ENCODE measurements at regions not wholly inside any gene's neighbourhood (a gene's known extent, or its start where the extent isn't known, plus 50 kb on each side); places are given as distances from the start of the nearest gene placed in this dataset.

DNA sequence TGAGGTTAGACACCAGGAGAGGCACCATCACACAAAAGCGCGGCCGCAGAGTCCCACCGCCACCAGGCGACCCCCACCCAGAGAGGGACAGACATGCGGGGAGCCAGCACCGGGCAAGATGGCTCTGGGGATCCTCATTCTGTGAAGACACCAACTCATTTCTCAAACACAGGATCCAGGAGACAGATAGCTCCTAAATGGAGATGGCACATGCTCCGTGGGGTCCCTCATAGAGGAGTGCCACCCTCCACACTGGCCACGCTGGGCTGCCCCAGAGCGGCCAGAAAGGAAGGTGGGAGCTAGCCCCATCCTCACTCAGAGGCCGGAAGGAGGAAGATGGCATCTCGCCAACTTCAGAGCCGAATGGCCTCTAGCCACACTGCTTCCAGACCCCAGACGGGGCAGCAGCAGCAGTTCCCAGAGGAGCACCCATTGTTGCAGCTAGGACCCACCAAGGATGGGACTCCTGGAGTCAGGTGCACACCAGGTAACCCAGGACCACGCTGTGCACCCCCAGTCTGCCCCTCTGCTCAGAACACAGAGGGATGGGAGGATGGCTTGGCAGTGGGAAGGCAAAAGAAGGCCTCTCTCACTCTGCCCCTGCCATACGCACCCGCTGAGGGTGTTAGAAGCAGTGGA is 78.6 kb downstream of the ZIC5 start:
- TF ChIP-seq, protein P1, sequence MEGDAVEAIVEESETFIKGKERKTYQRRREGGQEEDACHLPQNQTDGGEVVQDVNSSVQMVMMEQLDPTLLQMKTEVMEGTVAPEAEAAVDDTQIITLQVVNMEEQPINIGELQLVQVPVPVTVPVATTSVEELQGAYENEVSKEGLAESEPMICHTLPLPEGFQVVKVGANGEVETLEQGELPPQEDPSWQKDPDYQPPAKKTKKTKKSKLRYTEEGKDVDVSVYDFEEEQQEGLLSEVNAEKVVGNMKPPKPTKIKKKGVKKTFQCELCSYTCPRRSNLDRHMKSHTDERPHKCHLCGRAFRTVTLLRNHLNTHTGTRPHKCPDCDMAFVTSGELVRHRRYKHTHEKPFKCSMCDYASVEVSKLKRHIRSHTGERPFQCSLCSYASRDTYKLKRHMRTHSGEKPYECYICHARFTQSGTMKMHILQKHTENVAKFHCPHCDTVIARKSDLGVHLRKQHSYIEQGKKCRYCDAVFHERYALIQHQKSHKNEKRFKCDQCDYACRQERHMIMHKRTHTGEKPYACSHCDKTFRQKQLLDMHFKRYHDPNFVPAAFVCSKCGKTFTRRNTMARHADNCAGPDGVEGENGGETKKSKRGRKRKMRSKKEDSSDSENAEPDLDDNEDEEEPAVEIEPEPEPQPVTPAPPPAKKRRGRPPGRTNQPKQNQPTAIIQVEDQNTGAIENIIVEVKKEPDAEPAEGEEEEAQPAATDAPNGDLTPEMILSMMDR (conservative IDR thresholded peaks at IDR 0.05; ENCODE audit: low read depth, low read length): no peak
- no peak overlapping the region for H3K4me3 ChIP-seq (ENCODE audit: low read length)

DNA sequence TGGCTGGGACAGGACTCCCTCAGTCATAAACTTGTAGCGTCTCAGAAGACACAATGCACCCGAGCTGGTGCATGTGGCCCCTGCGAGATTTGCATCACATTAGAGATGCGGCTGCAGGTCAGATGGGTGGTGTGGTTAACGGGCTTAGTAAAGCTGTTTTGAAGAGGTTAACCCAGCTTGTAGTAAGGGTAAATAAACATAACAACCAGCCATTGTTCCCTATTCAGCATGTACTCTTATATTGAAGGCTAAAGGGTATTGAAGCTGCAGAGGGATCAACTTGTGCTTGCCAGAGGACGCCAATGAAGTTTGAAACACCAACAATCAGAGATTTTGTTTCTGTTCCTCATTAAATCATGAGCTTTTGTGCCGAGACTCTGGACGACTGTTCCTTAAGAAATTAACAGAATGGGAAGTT is 79.4 kb downstream of the ZIC5 start:
- no peak for DNase-seq (ENCODE audit: low read depth)
- TF ChIP-seq, protein P1 (conservative IDR thresholded peaks at IDR 0.05; ENCODE audit: low read depth, low read length): no peak
- H3K4me3 ChIP-seq (ENCODE audit: low read length): no peak overlapping the region

More for the DNA sequence above, 78.6 kb downstream of the ZIC5 start:
- DNase-seq (ENCODE audit: low read depth): no peak

DNA sequence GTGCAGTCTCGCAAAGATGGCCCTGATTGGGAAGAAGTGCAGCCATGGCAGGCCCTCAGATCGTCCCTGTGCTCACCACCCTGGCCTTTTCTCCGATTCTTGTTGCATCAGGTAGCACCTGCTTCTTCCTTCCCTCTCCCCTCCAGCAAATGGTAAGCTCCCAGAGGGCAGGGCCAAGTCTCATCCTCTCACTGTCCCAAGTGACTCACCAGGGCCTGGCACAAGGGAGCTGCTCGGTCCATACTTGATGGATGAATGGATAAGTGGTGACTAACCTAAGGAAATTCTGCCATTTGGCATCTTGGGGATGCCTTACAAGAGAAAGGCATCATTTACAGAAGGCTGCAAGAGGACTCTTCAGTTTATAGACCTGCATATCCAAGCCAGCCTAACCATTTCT is 84.9 kb downstream of the ZIC5 start:
- H3K4me3 ChIP-seq (ENCODE audit: low read length): no peak overlapping the region
- DNase-seq (ENCODE audit: low read depth): no peak
- TF ChIP-seq, protein P1 (conservative IDR thresholded peaks at IDR 0.05; ENCODE audit: low read depth, low read length): no peak

- DNase-seq (ENCODE audit: low read depth): no peak
- no peak overlapping the region for H3K4me3 ChIP-seq (ENCODE audit: low read length)
- TF ChIP-seq, protein P1 (conservative IDR thresholded peaks at IDR 0.05; ENCODE audit: low read depth, low read length): no peak
Observed at GRCh38 chr13:99884913-99885312, 86.7 kb downstream of the ZIC5 start.

DNA sequence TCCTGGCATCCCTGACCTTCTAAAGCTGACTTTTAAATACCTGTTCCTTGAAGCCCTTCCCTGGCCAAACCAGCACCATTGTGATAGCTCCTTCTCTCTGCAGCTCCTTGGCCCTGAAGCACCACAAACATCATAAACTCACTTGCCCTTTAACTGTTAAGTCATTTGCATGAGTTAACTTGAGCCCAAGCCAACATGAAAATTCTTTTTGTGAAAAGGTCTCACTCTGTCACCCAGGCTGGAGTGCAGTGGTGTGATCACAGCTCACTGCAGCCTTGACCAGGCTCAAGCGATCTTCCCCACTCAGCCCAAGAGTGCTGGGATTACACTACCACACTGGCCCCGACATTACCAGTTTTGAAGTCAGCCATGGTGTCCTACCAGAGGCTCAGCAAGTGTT is 87.8 kb downstream of the ZIC5 start:
- H3K4me3 ChIP-seq (ENCODE audit: low read length): no peak overlapping the region
- TF ChIP-seq, protein P1 (conservative IDR thresholded peaks at IDR 0.05; ENCODE audit: low read depth, low read length): no peak
- no peak for DNase-seq (ENCODE audit: low read depth)

DNA sequence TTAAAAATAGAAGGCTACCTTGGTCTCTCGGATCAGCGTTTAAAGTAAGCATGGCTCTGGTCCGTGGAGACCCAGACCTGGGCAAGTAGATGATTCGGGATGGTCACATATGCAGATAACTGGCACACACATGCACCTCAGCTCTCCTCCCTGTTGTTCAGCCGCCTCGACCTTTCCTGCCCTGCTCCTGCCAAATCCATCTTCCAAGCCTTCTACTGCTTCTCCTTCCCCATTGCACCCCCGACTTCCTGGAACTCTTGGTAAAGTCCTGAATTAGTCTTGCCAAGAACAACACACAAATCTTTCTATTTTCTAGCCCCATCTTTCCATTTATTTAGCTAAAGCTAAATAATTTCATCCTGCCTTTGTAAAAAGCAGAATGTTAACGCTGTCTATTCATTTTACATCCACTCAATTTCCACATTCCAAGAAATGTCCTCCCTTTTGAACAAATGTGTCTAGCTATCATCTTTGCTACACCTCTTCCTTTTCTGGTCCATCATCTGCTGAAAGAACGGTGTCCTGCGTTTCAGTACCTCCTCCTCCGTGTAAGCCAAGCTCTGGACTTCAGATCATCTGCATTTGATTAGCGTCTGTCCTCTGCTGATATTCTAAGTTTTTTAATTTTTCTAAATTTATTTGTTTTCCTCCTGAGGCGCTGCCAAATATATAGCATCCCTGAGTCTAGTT is 92.5 kb downstream of the ZIC5 start:
- DNase-seq (ENCODE audit: low read depth): no peak
- no peak overlapping the region for H3K4me3 ChIP-seq (ENCODE audit: low read length)
- TF ChIP-seq, protein P1 (conservative IDR thresholded peaks at IDR 0.05; ENCODE audit: low read depth, low read length): no peak

DNA sequence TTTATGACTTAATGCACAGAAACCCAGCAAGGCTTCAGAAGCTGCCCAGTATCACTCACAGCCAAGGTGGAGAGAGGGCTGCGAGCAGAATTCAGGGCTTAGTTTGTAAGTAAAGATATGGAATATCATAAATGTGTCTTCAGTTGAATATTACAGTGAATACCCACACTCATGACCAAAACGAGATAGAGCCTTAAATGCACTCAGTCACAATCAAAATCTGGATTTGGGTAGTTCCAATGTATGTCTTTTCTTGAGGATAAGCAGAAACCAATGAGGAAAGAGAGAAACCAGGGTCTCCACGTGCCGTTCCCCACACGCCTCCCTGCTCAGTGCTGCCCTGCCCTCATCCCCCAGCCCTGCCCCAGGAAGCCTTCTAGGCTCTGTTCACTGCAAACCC is 94.9 kb downstream of the ZIC5 start:
- TF ChIP-seq, protein P1 (conservative IDR thresholded peaks at IDR 0.05; ENCODE audit: low read depth, low read length): no peak
- H3K4me3 ChIP-seq (ENCODE audit: low read length): no peak overlapping the region
- no peak for DNase-seq (ENCODE audit: low read depth)
